Inflammatory macrophage treated with lipopolysaccharide for 4 hours (primary cell): ENCODE measurements at regions not wholly inside any gene's neighbourhood (a gene's known extent, or its start where the extent isn't known, plus 50 kb on each side); places are given as distances from the start of the nearest gene placed in this dataset.
A peak's percentile ranks its signal among the peaks of the same experiment; 100 is the strongest.
"Not testable (repeated sequence)": the region's sequence is repeated elsewhere in the genome, so short reads cannot be mapped to it uniquely, and the experiment has no call there.

ENCODE experiments used
- DNase-seq: peaks from one replicate; pipeline ENCODE4 v3.0.0-alpha.2; 2020

- no peak for DNase-seq
Measured at GRCh38 chr10:60613434-60613833, 164.8 kb upstream of the CDK1 start.

GRCh38 chr10:60611291-60611747, 167.0 kb upstream of the CDK1 start:
- peak; percentile 51 for DNase-seq

GRCh38 chr10:60607372-60607771, 170.9 kb upstream of the CDK1 start:
- no peak for DNase-seq

GRCh38 chr10:60606343-60607080, 171.8 kb upstream of the CDK1 start:
- DNase-seq = peak; percentile 84

GRCh38 chr10:60605476-60605875, 172.8 kb upstream of the CDK1 start:
- no peak for DNase-seq

- DNase-seq = no peak
Measured at GRCh38 chr10:60604342-60604741, 173.9 kb upstream of the CDK1 start.

GRCh38 chr10:60597513-60597912, 180.8 kb upstream of the CDK1 start:
- DNase-seq = peak; percentile 60

- no peak for DNase-seq
Measured at GRCh38 chr10:60595852-60596251, 182.4 kb upstream of the CDK1 start.

GRCh38 chr10:60594476-60595051, 183.7 kb upstream of the CDK1 start:
- DNase-seq = no peak

- no peak for DNase-seq
Measured at GRCh38 chr10:60591119-60591518, 187.2 kb upstream of the CDK1 start.

- DNase-seq = no peak
Measured at GRCh38 chr10:60589376-60589775, 188.9 kb upstream of the CDK1 start.

GRCh38 chr10:60581782-60582181, 192.1 kb upstream of the ANK3 start:
- DNase-seq = not testable (repeated sequence)

GRCh38 chr10:60578217-60578616, 188.5 kb upstream of the ANK3 start:
- no peak for DNase-seq

GRCh38 chr10:60576130-60577069, 186.7 kb upstream of the ANK3 start:
- no peak for DNase-seq

GRCh38 chr10:60575105-60575504, 185.4 kb upstream of the ANK3 start:
- DNase-seq = no peak

GRCh38 chr10:60574388-60574787, 184.7 kb upstream of the ANK3 start:
- no peak for DNase-seq

GRCh38 chr10:60573336-60573735, 183.7 kb upstream of the ANK3 start:
- no peak for DNase-seq

GRCh38 chr10:60572511-60573194, 183.0 kb upstream of the ANK3 start:
- no peak for DNase-seq

- no peak for DNase-seq
Measured at GRCh38 chr10:60570896-60571295, 181.2 kb upstream of the ANK3 start.

- DNase-seq = no peak
Measured at GRCh38 chr10:60570272-60570865, 180.7 kb upstream of the ANK3 start.

GRCh38 chr10:60569681-60570080, 180.0 kb upstream of the ANK3 start:
- no peak for DNase-seq

- no peak for DNase-seq
Measured at GRCh38 chr10:60566096-60566495, 176.4 kb upstream of the ANK3 start.

GRCh38 chr10:60565492-60565891, 175.8 kb upstream of the ANK3 start:
- no peak for DNase-seq
